ENCODE measurements at regions not wholly inside any gene's neighbourhood (a gene's known extent, or its start where the extent isn't known, plus 50 kb on each side); places are given as distances from the start of the nearest gene placed in this dataset.
"Not testable (repeated sequence)": the region's sequence is repeated elsewhere in the genome, so short reads cannot be mapped to it uniquely, and the experiment has no call there.

DNA sequence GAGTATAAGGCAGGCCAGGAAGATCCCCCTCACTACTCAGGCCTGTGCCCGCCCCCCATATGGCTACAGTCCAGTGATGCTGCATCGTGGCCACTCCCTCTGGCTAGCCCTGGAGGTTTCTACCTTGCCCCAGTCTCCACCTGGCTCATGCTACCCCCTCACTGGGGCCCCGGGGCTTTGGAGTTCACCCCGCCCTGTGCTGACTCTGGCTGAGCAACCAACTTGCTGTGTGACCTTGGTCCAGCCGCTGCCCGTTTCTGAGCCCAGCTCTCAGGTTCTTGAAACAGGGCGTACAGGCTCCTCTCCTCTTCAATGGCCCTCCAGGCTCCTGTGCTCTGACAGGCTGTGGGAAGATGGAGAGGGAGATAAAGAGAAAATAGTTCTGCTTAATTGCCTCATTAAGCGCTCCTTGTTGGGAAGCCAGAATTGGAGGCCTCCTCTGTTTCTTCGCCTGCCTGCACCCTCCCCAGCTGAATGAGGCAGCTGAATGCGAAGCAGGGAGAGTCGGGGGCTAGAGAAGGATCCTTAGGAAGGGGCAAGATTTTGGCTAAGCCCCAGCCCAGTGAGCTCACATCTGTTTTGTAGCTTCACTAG lies 138.2 kb upstream of the NCOR2 start:
- no peak for DNase-seq

DNA sequence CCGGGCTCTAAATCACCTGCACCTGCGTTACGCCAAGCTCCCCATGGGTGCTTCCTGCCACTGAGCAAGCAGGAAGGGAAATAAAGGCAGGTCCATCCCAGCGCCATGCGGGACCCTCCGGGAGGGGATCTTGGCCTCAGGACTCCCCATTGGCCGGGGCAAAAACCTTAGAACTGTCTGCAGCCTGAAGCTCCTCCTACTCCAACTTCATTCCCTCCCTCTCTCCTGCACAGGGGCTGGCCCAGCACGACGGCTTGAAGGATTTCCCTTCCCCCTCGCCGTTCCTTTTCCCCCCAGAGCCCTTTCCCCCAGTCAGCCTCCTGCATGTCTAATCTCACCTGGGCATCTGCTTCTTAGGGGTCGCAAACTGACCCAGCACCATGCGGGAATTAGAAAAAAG lies 137.2 kb upstream of the NCOR2 start:
- no peak for DNase-seq

DNA sequence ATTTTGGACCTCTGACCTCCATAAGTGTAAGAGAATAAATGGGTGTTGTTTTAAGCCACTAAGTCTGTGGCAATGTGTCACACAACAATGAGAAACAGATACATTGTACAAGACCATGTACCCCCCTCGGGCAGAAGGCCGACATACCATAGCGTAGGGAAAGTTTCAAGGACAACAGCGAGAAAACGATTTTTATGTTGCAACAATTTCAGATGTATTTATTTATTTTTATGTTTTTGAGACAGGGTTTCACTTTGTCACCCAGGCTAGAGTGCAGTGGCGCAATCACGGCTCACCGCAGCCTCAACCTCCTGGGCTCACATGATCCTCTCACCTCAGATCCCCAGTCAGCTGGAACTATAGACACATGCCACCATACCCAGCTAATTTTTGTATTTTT lies 136.4 kb upstream of the NCOR2 start:
- no peak for DNase-seq

DNA sequence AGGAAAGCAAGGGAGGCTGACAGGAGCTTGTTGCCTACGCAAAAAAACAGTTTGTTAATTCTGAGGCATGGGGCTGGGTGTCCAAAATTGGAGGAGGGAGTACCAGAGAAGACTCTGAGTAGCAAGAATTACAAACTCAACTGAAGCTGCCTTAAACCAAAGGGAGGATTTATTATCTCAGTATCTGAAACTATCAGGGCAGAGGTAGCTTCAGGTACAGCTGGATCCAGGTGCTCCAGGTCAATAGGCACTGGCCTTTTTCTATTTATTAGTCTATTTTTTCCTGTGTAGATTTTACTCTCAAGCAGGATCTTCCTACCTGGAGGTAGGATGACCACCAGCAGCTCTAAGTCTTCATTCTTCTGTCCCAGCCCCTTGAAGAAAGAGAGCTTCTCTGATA lies 135.3 kb upstream of the NCOR2 start:
- no peak for DNase-seq

DNA sequence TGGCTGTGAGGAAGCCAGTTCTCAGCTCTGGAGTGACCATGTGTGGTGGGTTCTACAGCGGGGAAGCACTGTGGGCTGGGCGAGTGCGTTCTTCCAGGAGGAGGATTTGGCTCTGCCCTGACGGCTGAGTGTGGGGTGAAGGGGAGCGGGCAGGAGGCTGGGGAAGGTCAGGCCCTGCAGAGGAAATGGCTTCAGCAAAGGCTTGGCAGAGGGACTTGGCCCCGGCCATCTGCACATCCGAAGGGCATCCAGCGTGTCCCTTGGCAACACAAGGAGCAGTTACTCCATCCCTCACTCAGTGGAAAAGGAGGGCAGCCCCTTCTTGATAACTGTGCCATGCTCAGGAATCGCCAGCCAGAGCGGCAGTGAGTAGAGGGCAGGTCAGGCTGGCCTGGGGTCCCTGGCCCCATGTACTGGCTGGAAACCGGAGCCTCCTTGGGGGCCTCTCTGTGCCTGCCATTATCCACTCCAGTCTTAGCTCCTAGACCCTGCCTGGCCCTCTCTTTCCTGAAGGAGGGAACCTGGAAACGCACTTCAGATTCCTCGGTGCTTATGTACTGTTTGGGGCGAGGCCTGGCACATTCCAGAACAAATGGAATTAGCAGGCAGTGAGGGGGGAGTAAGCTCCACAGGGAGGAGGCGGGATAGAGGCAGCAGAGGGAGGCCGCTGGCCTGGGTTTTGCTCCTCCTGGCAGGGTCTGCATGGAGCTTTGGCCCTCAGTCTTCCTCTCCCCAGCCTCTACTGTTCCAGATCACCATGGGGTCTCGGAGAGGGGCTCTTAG lies 133.6 kb upstream of the NCOR2 start:
- DNase-seq, result no peak

- DNase-seq, result no peak
Measured at GRCh38 chr12:124699909-124700308, 132.5 kb upstream of the NCOR2 start.

DNA sequence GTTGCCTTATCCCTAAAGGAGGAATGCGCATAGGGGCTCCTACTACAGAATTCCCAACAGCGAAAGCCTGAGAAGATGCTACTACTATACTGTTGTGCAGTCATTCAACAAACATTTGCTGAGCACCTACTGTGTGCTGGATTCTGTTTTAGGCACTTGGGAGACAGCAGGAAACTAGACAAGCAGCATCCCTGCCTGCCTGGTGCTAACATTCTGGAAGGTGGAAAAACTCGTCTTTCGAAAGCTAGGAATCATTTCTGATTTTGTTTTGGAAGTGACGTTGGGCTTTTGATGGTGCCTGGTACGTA lies 131.5 kb upstream of the NCOR2 start:
- DNase-seq, result no peak

DNA sequence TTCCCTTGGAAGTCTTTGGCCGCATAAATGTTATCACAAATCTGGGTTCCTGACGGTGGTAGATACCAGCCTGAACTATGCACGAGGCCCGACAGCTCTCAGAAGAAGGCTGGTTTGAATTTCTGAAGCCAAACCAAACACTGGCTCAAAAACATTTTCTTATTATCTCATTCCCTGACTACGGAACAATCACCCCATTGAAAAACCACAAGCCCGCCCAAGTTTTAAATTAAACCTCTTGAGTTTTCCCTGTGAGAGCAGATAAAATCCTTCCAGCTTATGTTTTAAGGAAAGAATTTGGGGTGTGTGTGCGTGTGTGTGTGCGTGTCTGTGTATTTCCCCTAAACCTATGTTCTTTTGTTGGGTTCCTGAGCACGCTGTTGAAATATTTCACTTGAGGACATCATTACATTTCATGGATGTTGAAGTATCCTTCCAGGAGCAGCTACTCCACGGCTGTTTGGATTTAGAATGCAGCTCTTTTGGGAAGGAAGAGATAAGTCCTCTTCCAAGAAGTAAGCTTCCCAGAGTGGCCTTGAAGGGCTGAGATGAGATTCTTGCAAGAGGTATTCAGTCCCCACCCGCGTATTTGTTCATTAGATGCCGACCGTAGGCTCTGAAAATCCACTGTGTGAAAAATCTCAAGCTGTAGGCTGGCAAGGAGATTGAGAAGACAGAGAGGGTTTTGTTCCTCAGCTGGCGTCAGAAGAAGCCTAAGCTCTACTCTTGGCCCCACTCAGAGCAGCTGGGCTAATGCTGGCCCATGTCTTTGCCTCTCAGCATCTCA lies 131.0 kb upstream of the NCOR2 start:
- DNase-seq, result no peak

DNA sequence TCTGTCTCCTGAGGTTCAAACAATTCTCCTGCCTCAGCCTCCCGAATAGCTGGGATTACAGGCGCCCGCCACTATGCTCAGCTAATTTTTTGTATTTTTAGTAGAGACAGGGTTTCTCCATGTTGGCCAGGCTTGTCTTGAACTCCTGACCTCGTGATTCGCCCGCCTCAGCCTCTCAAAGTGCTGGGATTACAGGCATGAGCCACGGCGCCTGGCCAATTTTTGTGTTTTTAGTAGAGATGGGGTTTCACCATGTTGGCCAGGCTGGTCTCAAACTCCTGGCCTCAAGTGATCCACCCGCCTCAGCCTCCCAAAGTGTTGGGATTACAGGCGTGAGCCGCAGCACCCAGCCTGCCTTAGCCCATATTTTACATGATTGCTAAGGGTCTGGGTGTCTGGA lies 130.3 kb upstream of the NCOR2 start:
- DNase-seq, result not testable (repeated sequence)

GRCh38 chr12:124696693-124697476 lies 129.5 kb upstream of the NCOR2 start:
- no peak for DNase-seq

DNA sequence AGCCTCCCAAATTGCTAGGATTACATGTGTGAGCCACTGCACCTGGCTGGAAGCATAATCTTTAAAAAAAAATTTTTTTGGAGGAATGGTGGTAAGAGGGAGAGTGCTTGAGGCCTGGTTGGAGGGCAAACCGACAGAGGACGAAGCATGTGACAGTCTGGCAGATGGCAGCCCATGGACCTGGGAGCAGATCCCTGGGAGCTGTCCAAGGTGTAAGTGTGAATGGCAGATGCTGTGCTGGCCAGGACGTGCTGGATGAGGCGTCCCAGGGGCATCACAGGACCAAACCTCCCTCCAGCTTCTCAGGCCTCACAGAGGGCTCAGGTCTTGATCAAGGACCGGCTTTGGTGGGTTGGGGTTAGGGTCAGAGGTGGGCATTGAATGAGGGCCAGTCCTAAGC lies 128.4 kb upstream of the NCOR2 start:
- DNase-seq, result no peak

- no peak for DNase-seq
Measured at GRCh38 chr12:124694846-124695497, 127.6 kb upstream of the NCOR2 start.

GRCh38 chr12:124694250-124694649 lies 126.8 kb upstream of the NCOR2 start:
- no peak for DNase-seq

GRCh38 chr12:124693111-124693723 lies 125.8 kb upstream of the NCOR2 start:
- no peak for DNase-seq

- DNase-seq, result no peak
Measured at GRCh38 chr12:124692443-124692842, 125.0 kb upstream of the NCOR2 start.

DNA sequence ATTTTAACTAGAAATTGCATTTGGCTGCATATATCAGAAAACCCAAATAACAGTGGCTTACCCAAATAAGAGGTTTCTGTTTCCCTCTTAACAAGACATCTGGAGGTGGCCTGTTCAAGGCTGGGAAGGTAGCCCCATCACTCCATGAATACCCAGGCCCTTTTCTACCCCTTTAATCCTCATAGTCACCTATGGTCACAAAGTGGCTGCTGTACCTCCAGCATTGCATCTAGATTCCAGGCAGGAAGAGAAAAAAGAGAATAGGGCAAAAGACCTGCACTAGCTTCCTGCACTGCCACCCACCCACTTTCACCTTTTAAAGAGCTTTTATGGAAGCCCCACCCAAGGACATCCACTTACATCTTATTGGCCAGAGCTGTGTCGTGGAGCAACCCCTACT lies 124.0 kb upstream of the NCOR2 start:
- no peak for DNase-seq

DNA sequence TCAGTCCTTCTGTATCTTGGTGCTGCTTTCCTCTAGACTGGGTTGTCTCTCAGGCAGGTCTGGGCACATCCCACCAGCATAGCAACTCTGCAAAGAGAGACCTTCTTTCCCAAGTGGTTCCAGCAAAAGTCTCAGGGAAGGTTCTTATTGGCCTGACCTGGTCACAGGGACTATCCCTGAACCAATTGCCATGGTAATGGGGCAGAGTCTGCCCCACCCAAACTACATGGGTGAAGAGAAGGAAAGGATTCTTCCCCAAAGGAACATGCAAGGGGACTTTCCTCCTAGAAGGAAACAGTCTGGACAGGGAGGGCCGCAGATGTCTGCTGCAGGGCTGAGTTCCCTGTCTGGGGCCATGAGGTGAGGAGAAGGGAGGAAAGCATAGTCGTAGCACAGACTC lies 122.2 kb upstream of the NCOR2 start:
- DNase-seq, result no peak

DNA sequence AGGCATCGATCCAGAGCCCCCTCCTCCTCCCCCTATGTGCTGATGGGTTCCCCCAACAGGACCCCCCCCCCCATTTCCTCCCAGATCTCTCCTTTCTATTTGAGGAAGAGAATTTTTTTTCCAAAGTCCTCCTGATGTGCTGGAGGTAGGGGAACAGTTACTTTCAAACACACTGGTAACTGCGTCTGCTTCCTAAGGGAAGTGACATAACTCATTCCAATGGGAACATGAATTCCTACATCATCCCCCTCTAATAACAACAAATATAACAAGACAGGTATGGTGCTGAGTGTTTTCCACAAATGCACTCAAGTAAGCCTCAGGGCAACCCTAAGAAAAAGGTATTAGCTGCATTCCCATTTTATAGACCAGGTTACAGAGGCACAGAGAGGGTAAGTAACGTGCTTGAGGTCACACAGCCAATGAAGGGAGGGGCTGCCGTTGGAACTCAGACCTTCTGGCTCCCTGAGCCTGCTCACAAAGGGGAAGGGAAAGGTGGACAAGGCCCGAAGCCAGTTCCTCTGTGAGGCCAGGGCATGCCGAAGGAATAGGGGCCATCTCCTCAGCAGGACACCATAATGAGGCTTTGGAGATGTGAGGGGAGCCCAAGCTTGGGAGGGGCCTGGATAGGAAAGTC lies 121.1 kb upstream of the NCOR2 start:
- DNase-seq, result no peak

DNA sequence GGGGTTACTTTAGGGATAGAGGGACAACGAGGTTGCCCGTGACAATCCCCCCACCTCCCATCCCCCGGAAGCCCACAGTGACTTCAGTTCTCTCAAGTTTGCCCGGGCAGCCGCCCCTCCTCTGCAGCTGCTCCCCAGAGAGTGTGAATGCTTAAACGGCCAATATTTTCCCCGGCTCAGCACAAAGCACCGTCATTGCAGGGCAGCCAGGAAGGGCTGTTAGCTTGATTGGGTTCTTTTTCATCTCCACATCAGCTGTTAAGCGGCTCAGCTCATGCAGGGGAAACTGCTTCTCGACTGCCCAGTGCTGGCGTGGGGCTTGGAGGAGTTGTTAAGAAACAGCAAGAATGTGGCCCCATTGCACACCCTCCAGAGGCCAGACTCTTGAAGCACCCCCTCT lies 120.5 kb upstream of the NCOR2 start:
- no peak for DNase-seq

DNA sequence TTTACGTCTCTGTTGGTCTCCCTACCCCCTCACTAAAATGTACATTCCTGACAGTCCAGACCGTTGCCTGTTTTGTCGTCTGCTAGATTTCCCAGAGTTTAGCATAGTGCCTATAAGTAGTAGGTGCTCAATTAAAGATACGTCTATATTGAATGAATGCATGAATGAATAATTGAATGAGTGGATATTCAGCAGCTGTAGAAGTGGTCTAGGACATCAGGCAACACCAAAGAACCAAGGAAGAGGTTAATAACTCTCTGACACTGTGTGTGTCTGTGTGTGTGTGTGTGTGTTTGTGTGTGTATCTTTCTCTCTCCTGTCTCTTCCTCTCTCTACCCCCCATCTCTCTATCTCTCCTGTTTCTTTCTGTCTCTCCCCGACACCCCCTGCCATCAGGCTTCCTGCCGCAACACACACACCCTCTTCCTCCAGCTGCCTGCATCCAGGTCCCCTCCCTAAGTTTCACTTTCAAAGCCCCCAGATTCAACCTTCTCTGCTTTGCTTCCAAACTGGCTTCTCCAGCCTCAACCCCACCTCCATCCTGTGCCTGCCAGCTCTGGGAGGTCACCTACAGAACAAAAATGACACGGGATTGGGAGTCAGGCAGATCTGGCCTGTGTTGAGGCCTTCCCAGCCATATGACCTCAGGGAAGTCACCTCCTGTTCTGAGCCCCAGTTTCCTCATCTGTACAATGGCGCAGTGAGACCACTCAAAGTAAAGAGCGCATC lies 119.9 kb upstream of the NCOR2 start:
- no peak for DNase-seq
